ENCODE measurements at regions not wholly inside any gene's neighbourhood (a gene's known extent, or its start where the extent isn't known, plus 50 kb on each side); places are given as distances from the start of the nearest gene placed in this dataset.
A peak's percentile ranks its signal among the peaks of the same experiment; 100 is the strongest.
"Not testable (repeated sequence)": the region's sequence is repeated elsewhere in the genome, so short reads cannot be mapped to it uniquely, and the experiment has no call there.

DNA sequence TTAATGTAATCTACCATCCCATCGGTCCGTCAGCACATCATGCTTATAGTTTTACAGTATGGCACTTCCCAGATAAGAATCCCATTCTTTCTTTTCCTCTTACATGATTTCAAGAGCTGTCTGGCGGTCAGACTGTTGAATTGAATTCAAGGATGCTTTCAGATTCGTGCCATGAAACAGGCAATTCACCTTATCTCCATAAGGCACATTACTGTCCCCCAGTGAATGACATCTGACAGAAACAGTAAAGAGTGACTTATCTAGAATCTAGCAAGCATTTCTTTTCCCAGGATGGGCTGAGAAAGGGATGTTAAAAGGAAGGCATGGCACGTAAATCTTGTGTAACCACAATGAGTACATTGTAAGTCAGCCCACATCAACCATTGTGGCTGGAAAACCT lies 61.1 kb upstream of the SEM1 start:
- no peak for DNase-seq (ENCODE audit: low spot score)

DNA sequence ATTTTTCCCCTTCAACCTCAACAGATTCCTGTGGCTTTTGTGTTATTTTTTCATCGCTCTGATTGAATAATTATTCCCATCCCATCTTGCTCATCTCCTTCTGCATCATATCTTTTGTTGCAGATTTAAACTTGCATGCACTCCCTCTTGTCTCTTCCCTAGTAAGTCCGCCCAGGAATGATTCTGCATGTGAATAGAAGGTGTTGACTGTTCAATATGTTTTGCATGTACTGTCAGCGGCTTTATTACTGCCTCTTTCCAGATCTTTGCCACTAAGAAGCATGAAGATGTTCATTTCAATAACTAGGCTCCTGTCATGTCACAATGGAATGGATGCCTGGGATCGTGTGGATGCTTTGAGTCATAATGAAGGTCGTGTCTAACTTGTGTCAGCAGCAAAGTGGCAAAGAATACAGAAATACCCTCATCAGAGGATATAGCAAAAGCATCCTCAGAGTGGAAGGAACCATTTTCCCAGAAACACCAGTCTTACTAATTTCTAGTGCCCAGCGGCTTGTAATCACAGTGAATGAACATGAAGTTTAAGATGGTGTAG lies 62.6 kb upstream of the SEM1 start:
- DNase-seq (ENCODE audit: low spot score), result no peak

DNA sequence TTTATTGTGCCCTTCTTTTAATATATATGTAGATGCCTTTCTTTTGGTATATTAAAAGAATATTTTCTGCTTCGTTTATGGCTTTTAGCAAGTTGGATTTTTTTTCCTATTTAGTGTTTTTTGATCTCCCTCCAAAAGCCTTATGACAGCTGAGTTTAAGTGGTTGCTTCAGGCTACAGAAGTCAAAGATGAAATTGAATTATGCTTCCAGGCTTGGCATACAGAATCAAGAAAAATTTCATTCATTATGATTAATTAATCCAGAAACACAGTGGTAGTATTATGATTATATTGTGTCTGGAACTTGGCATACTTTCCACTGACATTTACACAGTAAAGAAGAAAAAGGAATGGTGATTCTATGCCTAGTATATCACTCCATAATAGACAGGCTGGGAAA lies 63.8 kb upstream of the SEM1 start:
- DNase-seq (ENCODE audit: low spot score), result no peak

DNA sequence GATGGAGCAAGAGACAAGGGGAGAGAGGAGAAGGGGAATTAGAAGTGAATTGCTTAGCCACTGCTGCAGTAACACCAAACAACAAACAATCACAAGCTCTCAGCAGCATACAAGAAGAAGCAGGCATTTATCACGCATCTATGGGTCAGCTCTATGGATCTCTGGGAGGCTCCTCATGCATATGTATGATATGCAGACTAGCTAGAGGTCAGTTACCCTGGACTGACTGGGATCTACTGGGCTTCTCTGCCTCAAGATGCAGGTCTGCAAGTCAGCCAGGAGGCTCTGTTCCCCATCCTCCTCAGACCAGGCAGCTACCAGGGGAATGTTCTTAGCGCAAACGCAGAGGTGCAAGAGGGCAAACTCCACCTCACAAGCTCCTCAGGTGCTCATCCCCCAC lies 64.7 kb upstream of the SEM1 start:
- no peak for DNase-seq (ENCODE audit: low spot score)

DNA sequence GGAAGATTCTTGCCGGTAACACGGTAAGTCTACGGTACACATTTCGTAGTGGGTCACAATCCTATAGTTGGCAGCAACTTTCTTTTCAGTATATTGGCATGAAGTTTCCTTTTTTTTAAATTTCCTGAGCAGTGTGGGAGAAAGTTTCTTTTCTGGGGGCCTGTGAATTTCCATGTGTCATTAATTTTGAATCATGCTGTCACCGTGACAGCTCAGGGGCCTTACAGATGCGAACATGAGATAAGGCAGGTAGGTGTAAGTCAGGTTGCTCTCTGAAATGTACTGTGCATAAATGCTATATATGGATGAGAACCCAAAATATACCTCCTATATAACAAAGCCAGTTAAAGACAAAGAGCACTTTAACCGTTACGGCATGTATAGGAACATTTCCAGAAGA lies 65.4 kb upstream of the SEM1 start:
- DNase-seq (ENCODE audit: low spot score), result no peak

DNA sequence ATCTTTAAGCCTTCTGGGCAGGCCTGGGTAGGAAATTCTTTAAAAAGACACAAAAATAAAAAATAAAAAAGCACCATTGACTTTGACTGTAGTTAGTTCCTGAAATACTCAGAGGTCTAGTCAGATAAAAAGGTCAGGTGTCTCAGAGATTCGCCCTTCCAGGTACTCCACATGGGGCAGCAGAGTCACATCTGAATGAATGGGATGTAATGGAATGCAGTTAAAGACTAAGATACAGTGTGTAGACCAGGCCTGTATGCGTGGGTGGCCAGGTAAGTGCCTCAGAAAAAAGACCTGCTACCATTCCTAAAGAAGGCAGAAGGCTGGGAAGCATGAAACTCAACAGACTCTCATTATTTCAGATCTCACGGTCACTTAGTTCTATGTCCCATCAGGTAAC lies 68.6 kb upstream of the SEM1 start:
- peak; percentile 24 for DNase-seq (ENCODE audit: low spot score)

DNA sequence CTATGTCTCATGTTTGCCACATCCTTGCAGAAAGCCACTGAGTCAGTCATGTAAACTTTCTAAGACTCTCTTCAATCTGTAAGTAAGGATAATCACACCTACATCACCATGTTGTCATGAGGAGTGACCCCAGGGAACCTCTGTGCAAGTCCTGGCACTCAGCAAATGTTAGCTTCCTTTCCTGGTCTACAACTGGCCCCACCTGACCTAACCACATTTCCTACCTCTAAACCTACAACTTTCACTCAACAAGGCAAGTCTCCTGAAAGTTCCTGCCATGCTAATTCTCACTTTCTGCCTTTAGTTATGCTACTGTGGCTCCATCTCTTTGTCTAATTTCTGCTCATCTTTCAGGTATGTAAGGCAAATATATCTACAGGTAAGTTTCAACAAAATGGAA lies 72.3 kb upstream of the SEM1 start:
- DNase-seq (ENCODE audit: low spot score), result no peak

DNA sequence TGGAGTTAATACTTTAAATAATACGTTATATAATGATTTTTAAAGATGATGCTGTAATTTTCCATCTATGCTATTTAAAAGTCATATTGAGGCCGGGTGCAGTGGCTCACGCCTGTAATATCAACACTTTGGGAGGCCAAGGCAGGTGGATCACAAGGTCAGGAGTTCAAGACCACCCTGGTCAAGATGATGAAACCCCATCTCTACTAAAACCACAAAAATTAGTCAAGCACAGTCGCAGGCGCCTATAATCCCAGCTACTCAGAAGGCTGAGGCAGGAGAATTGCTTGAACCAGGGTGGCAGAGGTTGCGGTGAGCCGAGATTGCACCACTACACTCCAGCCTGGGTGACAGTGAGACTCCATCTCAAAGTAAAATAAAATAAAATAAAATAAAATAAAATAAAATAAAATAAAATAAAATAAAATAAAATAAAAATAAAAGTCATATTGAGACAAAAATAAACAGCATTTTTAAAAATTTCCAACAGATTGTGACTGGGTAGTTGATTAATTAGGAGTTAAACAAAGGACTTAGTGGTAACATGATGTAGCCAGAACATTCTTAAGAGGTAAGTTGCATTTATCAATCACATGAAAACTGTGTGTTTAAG lies 73.1 kb upstream of the SEM1 start:
- DNase-seq (ENCODE audit: low spot score), result not testable (repeated sequence)

DNA sequence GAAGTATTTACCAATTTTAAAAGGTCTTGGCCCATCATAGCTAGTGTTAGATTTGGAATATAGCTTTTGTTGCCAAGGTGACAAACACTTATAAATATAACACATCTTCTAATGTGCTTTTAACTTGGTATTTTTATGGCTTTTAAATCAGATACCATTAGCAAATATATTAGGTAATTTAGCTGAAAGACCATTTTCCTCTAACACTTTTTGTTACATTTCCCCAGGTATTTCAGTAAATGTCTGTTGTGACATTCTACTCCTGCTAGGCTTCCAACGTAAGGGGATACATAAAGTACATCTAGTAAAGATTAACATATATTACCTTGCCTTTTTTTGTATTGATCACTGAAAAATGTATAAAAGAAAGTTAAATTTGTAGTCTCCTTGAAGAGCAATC lies 75.0 kb upstream of the SEM1 start:
- DNase-seq (ENCODE audit: low spot score), result no peak

DNA sequence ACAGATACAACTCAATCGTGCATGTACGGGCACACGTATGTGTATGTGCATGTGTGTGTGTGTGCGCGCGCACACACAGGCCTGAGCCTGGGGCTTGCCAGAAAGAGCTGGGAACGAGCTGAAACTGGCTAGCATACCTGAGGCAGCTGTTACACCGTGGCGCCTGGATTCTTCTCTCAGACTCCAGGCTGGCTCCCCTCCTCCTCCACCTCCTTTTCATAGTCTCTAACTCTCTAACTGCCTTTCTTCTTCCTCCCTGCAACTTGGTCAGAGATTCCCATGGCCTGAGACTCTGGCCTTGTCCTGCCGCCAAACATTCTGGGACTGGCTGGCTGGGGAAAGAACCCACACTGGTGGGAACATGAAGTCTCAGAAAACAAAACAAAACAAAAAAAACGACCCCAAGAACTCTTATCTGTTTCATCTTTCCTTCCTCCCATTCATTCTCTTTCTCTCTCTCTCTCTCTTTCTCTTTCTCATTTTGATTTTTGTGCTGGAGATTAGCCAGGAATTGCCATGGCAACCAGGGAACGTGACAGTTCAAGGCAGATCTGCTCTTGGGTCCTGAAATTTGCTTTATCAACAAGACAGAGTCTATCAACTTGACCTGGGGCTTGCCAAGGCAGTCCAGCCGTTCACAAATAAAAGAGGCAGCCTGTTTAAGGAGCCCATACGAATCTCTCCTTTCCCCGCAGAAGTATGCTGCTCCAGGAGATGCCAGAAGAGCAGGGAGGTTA lies 76.8 kb upstream of the SEM1 start:
- no peak for DNase-seq (ENCODE audit: low spot score)

DNA sequence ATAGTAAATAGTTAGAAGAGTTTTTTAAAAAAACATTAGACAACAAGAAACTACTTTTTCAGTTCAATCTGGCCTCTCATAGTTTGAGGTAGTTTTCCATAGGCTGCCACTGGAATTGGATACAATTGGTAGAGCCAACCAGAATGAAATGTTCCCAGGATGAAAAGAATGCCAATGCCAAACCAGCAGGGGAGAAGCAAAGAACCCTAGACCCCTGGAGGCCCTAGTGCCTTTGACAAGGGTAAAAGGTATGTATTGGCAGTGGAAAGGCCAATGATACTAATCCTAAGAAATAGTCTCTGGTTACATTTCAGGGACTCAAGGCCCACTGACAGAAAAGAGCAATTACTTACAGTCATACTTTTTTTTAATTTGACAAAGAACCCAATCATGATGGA lies 77.4 kb upstream of the SEM1 start:
- no peak for DNase-seq (ENCODE audit: low spot score)

DNA sequence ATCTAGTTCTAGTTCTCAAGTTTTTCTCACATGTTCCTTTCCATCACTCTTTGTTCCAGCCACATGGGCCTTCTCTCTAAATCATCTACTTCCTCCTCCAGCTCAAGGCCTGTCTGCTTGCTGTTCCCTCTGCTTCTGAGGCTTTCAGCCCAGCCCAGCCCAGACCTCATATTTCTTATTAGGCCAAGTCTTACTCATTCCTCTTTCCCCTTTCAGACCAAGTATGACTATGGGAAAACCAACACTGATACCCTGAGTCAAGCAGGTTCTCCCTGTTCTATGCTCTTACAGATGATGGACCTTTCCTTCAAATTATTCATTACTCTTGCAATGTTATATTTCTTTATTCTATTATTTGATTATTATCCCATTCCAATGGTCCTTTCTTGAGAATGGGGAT lies 80.3 kb upstream of the SEM1 start:
- DNase-seq (ENCODE audit: low spot score), result no peak

DNA sequence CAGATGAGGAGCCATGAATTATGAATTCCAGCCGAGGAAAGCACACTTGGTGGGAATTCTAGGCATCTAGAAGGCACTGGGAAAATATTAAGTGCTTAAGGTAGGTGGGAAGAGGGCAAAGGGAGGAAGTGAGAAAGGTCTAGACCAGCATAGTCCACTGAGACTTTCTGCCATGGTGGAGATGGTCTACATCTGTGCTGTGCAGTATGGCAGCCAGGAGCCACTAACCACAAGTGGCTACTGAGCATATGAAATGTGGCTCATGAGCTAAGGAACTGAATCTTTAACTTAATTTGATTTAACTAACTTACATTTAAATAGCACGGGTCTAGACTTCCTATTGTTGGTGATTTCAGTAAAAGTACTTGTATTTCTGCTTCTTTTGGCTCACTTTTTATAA lies 82.5 kb upstream of the SEM1 start:
- DNase-seq (ENCODE audit: low spot score), result no peak

DNA sequence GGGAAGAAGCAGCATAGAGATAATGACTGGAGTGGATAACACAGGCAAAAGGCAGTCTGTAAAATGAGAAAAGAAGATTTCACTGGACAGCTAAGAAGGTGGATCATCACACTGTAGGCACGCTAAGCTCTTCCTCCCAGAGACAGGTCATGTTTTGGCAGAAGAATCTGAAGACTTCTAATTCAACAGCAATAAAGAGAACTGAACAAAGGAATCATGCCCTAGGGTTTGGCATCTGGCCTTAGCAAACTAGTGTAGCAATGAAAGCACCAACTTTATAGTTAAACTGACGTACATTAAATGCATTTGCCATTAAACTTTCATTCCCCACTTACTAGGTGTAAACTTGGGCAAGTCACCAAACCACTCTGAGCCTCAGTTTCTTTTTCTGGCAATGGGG lies 84.4 kb upstream of the SEM1 start:
- DNase-seq (ENCODE audit: low spot score), result no peak

DNA sequence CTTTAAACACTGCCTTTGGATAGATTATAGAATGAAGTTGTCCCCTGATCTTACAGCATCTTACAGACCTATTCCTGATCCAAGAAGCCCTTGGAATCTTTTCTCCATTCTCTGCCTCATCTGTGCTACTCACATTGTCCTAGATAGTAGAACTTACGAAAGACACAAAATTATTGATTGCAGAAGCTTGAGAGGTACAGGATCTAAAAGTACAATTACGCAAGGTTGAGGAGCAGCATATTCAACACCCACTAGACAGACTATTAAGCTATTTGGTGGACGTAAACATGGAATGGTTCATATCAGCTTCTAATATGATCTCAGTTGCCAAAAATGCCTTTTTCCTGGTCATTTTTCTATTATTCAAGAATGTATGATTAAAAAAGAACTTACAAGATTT lies 90.5 kb upstream of the SEM1 start:
- DNase-seq (ENCODE audit: low spot score), result no peak

DNA sequence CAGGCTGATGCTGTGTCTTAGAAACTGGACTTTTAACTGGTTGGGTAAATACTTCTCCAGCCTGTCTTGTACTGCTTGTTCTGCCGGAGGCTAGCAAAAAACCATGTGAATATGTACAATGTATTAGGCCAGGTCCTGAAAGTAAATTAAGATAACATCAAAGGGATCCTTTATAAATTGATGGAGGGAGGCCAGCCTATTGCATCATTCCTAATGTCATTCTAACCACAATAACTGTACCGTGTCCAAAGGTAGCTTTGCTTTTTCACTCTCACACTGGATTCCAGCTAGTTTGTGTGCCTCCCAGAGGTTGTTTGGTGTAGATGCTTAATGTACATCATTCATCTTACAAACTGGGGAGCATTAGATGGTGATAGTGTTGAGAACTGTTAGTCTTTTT lies 91.2 kb upstream of the SEM1 start:
- DNase-seq (ENCODE audit: low spot score), result peak; percentile 24

DNA sequence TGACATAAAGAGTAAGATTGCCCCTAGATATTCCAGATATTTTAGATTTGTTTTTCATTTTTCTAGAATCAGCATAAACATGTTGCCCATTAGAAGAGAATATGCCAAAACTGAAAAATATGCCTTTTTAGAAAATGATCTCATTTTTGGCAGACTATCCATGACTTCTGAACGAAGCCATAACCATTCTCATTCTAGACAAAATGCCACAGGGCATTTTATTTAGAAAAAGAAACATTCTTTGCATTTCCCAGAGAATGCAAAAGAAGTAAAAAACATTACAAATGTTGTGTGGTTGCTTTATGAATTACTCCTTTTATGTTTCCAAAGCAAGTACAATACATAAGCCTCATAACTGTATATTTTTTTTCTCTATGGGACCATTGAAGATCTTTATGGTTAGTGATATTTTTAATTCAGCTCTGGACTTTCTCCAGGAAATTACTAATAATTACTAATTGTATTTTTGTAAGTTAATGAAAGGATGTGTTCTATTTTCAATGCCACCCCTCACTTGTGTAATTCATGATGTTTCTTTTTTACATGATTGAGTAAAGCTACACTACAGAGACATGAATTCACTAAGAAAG lies 109.6 kb upstream of the SEM1 start:
- DNase-seq (ENCODE audit: low spot score), result no peak

DNA sequence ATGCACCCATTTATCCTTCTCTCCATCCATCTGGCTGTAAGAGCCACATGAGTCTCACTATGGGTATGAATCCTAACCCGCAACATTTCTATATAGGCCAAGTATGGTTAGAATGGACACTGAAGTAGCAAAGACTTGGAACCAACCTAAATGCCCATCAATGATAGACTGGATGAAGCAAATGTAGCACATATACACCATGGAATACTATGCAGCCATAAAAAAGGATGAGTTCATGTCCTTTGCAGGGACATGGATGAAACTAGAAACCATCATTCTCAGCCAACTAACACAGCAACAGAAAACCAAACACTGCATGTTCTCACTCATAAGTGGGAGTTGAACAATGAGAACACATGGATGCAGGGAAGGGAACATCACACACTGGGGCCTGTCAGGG lies 111.5 kb upstream of the SEM1 start:
- DNase-seq (ENCODE audit: low spot score), result not testable (repeated sequence)

DNA sequence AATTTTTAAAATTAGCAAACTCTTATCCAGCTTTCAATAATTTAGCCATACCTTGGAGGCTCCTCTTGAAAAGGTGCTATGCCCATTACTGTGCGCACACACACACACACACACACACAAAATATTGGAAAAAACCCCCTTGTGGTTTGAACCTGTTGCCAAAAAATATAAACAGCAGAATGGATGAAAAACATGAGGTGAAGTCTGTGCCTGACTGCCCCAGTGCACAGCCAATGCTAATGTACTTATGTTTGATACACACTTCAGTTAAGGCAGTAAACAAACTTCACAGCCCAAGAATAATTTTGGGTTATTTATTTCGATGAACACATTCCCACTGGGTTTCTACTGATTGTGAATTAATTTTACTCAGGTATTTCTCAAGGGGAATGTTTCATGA lies 113.2 kb upstream of the SEM1 start:
- DNase-seq (ENCODE audit: low spot score), result no peak

DNA sequence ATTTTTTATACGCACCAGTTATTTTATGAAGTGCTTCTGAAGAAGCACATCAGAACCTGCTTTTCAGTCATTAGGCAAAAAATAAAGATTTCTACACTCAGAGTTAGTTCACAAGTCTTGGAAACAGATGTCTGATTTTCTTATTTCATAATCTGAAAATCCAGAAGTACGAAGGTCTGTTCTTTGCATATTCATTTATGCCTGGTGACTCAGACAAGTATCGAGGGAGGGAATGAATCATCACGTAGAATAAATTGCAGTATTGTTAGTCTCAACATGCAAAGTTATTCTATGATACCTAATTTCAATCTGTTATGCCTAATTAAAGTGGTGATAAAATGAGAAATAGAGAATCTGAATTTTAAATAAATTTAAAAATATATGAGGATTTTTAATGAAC lies 113.6 kb upstream of the SEM1 start:
- no peak for DNase-seq (ENCODE audit: low spot score)

DNA sequence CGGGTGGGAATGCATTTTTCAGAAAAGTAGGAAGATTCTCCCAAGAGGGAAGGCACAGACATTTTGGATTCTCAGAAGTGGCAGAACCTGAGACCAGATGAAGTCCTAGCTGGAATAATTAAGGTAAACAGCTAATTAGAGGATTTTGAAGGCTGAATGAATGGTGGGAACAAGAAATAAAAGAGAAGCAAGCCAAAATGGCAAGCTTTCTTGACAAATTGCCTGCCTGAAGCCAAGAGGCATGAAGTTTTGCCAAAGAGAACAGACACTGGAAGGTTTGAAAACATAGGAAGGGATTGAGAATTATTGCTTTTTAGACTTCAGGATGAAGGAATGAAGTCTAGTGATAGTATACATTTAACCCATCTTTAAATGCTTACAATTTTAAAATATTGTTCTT lies 115.0 kb upstream of the SEM1 start:
- no peak for DNase-seq (ENCODE audit: low spot score)

DNA sequence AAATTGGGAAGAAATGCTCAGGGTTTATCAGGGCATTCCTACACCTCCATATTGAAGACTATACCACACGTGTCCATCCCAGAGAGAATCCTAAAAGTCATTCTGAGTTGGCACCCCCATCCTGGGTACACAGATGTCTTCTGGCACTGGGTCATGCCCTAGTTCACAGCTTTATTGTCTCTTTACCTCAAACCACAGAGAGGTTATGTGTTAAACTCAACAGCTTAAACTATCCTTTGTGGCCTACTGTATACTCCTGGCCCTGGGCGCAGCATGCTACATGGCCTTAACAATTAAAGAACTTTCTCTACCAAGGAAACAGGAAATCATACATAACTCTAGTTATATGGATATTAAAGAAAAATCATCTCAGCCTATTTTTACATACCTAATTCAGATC lies 115.6 kb upstream of the SEM1 start:
- DNase-seq (ENCODE audit: low spot score), result no peak

DNA sequence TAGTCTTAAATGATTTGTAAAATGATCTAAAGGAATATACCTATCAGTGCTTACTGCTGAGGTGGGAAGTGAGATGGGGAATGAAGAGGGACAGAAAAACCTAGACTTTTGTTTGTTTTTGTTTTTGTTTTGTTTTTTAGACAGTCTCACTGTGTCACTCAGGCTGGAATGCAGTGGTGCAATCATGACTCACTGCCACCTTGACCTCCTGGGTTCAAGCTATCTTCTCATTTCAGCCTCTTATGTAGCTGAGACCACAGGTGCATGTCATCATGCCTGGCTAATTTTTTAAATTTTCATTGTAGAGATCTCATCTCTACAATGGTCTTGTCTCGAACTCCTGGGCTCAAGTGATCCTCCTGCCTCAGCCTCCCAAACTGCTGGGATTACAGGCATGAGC lies 116.4 kb upstream of the SEM1 start:
- DNase-seq (ENCODE audit: low spot score), result no peak

DNA sequence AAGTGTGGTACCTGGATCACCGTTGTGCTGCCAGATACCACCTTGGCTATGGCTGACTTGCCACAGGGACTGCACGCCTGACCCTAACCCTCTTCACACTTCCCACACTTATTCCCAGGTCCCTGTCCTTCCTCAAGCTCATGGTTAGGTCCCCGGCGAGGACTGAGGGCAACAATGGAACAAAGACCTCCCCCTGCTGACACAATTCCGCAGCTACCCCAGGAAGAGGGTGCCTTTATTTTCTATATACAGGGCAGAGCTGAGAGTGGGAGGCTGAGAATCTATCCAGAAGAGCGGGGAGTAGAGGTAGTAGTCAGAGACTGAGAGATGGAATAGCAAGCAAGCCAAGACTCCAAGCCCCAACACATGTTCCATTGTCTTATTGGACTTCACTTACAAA lies 118.1 kb upstream of the SEM1 start:
- no peak for DNase-seq (ENCODE audit: low spot score)
